Spleen (tissue), 11 donors: ENCODE measurements at regions not wholly inside any gene's neighbourhood (a gene's known extent, or its start where the extent isn't known, plus 50 kb on each side); places are given as distances from the start of the nearest gene placed in this dataset.

Experiments
- DNase-seq: peaks from one replicate; pipeline ENCODE4 v3.0.0-alpha.2; 2020
- H3K27ac ChIP-seq, 8 donors: fragments of 200-600 bp; sonication (generic) in 7 of 8; 1 replicate in 4 of 8; 2 replicates in 4 of 8; pipeline versions ENCODE4 v1.5.0 to v1.8.0; 2016 to 2021; ENCODE audit warnings: inconsistent platforms in 4 of 8, mild to moderate bottlenecking in 4 of 8, moderate library complexity in 1 of 8
- H3K27me3 ChIP-seq, 7 donors: fragments of 200-600 bp; sonication (generic) in 6 of 7; replicated peaks in 1 of 7; 1 replicate in 4 of 7; 2 replicates in 3 of 7; pipeline versions ENCODE4 v1.5.0 to v1.8.0; 2016 to 2021; ENCODE audit warnings: inconsistent platforms in 3 of 7, mild to moderate bottlenecking in 1 of 7
- H3K36me3 ChIP-seq, 6 donors: fragments of 200-600 bp; sonication (generic) in 5 of 6; 1 replicate in 4 of 6; 2 replicates in 2 of 6; pipeline versions ENCODE4 v1.5.0 to v1.8.0; 2016 to 2021; ENCODE audit warnings: inconsistent platforms in 2 of 6
- H3K4me1 ChIP-seq, 6 donors: fragments of 200-600 bp; sonication (generic) in 5 of 6; 1 replicate in 3 of 6; 2 replicates in 3 of 6; pipeline versions ENCODE4 v1.5.0 to v1.8.0; 2016 to 2021; ENCODE audit warnings: inconsistent platforms in 3 of 6
- H3K4me3 ChIP-seq, 8 donors: fragments of 200-600 bp; sonication (generic) in 7 of 8; 1 replicate in 4 of 8; 2 replicates in 4 of 8; pipeline versions ENCODE4 v1.5.0 to v1.8.0; 2016 to 2021; ENCODE audit warnings: inconsistent platforms in 4 of 8, mild to moderate bottlenecking in 4 of 8, moderate library complexity in 2 of 8
- H3K9me3 ChIP-seq, 8 donors: fragments of 200-600 bp; sonication (generic) in 7 of 8; 1 replicate in 4 of 8; 2 replicates in 4 of 8; pipeline versions ENCODE4 v1.5.0 to v1.8.0; 2016 to 2021; ENCODE audit warnings: inconsistent platforms in 4 of 8
- CTCF ChIP-seq, 11 experiments: fragments of 200-600 bp in 7 of 11; fragments of 450-650 bp in 4 of 11; sonication (generic) in 4 of 11; IDR thresholded peaks in 8 of 11; conservative IDR thresholded peaks in 3 of 11; 1 replicate in 7 of 11; 2 replicates in 4 of 11; pipeline versions ENCODE4 v1.4.0 to v1.8.0; 2016 to 2021; ENCODE audit warnings: antibody characterized with exemption in 11 of 11, inconsistent platforms in 4 of 11, mild to moderate bottlenecking in 1 of 11
- POLR2A ChIP-seq, 3 donors: fragments of 450-650 bp; IDR thresholded peaks; one replicate each; pipeline ENCODE4 v1.5.1; 2017; ENCODE audit warnings: antibody characterized with exemption in 3 of 3, mild to moderate bottlenecking in 1 of 3
- POLR2AphosphoS5 ChIP-seq, 3 donors: sonication (generic); formaldehyde crosslinking; IDR thresholded peaks; one replicate each; pipeline ENCODE4 v1.5.1; 2017; ENCODE audit warnings: antibody characterized with exemption in 3 of 3
- whole genome bisulfite sequencing, 5 donors: extraction: QIAGEN DNeasy Blood & Tissue Kit in 3 of 5; methylation state at CpG; one replicate each; pipeline versions ENCODE4 v1.1.5 to v1.1.7; 2013 to 2018; 5-methylcytosine and 5-hydroxymethylcytosine counted together
- intact Hi-C: fragments of 100-400 bp; cut with DNase I; formaldehyde crosslinking; loops from one replicate; pipeline ENCODE4 v1.15.0; 2023; ENCODE audit warnings: low total_unique reads
- donor health status: healthy with polysubstance abuse.
- donor health status: DM: no; HTN: no; CAD: no; lungs with moderate emphysema.
- donor health status: DM: no; HTN: no; CAD: no.
- donor health status: Bipolar disorder and iron deficiency.
- donor health status: healthy.
- donor health status: DM: no; HTN: no; CAD: no.
- donor health status: DM: yes; HTN: yes; CAD: no.

DNA sequence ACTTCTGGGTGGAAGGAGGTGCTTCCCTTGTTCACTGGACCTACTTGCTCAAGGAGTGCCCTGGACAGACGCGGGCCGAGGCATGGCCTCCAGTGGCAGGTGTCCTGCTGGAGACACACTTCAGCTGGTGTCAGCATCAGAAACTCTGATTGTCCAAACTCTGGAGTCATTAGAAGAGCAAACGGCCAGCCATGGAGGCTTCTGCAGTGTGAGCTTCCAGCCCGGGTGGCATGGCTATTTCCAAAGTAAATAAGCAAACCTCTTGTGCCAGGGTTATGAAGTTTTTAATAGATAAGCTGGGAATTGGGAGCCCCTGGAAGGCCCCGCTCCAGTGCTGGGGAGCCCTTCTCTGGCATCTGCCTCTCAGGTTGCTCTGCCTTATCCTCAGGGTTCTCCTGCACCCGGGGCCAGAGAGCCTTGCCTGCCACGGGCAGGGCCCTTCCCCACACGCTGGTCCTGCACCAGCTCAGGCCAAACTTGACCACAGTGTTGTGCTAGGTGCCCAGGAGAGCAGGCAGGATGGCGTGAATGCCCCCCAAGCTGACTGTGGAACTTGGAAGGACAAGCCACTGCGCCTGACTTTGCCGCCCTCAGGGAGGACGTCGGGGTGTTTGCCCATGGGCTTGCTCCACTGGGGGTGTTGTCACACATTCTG is 285.6 kb downstream of the GADD45G start:
- no peak for TF ChIP-seq CTCF (IDR thresholded peaks at IDR 0.05 in 8 of 11, conservative IDR thresholded peaks at IDR 0.05 in 3 of 11)
- no peak for TF ChIP-seq POLR2AphosphoS5 (IDR thresholded peaks at IDR 0.05)
- no peak for TF ChIP-seq POLR2A (IDR thresholded peaks at IDR 0.05)
- Histone ChIP-seq H3K27ac (peak overlapping the region in 2 of 8 donors; percentile 61 to 75), H3K9me3 (no peaks in the 10 kb centered on the region), H3K36me3 (no peaks in the 10 kb centered on the region), H3K27me3 (no peaks in the 10 kb centered on the region), H3K4me3 (no peak overlapping the region), H3K4me1 (peaks cover 0 to 9% (median 0%) of the 10 kb centered on the region in 6 donors)
- peak; percentile 67 for DNase-seq
- intact Hi-C loops: no loop called here
- 70 to 82% (median 76%) methylated on average over 8 to 14 of the region's 14 CpGs for WGBS, 5 donors

- Histone ChIP-seq H3K36me3 (no peaks in the 10 kb centered on the region), H3K4me1 (peaks cover 0 to 9% (median 0%) of the 10 kb centered on the region in 6 donors), H3K27me3 (no peaks in the 10 kb centered on the region), H3K27ac (peak overlapping the region in 5 of 8 donors; percentile 40 to 75 (median 57)), H3K4me3 (no peak overlapping the region), H3K9me3 (no peaks in the 10 kb centered on the region)
- intact Hi-C loops: no loop called here
- DNase-seq: peak; percentile 59
- 76 to 91% (median 86%) methylated on average over 5 of the region's 5 CpGs for WGBS, 5 donors
- TF ChIP-seq POLR2A (IDR thresholded peaks at IDR 0.05) (no peak), CTCF (IDR thresholded peaks at IDR 0.05 in 8 of 11, conservative IDR thresholded peaks at IDR 0.05 in 3 of 11) (no peak), POLR2AphosphoS5 (IDR thresholded peaks at IDR 0.05) (no peak)
These were observed 286.4 kb downstream of the GADD45G start for GRCh38 chr9:89891221-89891590.

GRCh38 chr9:89891591-89892304 is 286.9 kb downstream of the GADD45G start:
- H3K4me1 ChIP-seq: peaks cover 0 to 9% (median 0%) of the 10 kb centered on the region in 6 donors
- intact Hi-C loops: no loop called here
- 58 to 82% (median 69%) methylated on average over 6 of the region's 6 CpGs for WGBS, 5 donors
- no peaks in the 10 kb centered on the region for H3K36me3 ChIP-seq
- TF ChIP-seq POLR2A (IDR thresholded peaks at IDR 0.05) (no peak), CTCF (IDR thresholded peaks at IDR 0.05 in 8 of 11, conservative IDR thresholded peaks at IDR 0.05 in 3 of 11) (no peak), POLR2AphosphoS5 (IDR thresholded peaks at IDR 0.05) (peak in 2 of 3 donors; percentile 28 to 66)
- H3K4me3 ChIP-seq: no peak overlapping the region
- peak overlapping the region in 5 of 8 donors; percentile 40 to 75 (median 57) for H3K27ac ChIP-seq
- no peaks in the 10 kb centered on the region for H3K9me3 ChIP-seq
- peak; percentile 51 for DNase-seq
- no peaks in the 10 kb centered on the region for H3K27me3 ChIP-seq

GRCh38 chr9:89892920-89893319 is 288.1 kb downstream of the GADD45G start:
- Histone ChIP-seq H3K4me3 (no peak overlapping the region), H3K9me3 (no peaks in the 10 kb centered on the region), H3K4me1 (peaks cover 0 to 9% (median 0%) of the 10 kb centered on the region in 6 donors), H3K27me3 (no peaks in the 10 kb centered on the region), H3K36me3 (no peaks in the 10 kb centered on the region), H3K27ac (no peak overlapping the region)
- DNase-seq: no peak
- intact Hi-C loops: no loop called here
- 79 to 88% (median 81%) methylated on average over 6 of the region's 6 CpGs for WGBS, 5 donors
- TF ChIP-seq POLR2AphosphoS5 (IDR thresholded peaks at IDR 0.05) (no peak), CTCF (IDR thresholded peaks at IDR 0.05 in 8 of 11, conservative IDR thresholded peaks at IDR 0.05 in 3 of 11) (no peak), POLR2A (IDR thresholded peaks at IDR 0.05) (no peak)
